Upper lobe of left lung (tissue), 6 donors: ENCODE measurements at regions not wholly inside any gene's neighbourhood (a gene's known extent, or its start where the extent isn't known, plus 50 kb on each side); places are given as distances from the start of the nearest gene placed in this dataset.

Experiments
- ATAC-seq, 2 donors: fragments of 200-7000 bp; cut with Tn5 transposase; one replicate each; pipeline ENCODE4 v1.9.1; 2022; ENCODE audit warnings: mild to moderate bottlenecking in 2 of 2, moderate library complexity in 2 of 2; ENCODE audit not compliant: low FRiP score in 2 of 2
- DNase-seq, 2 donors: peaks; one replicate each; pipeline ENCODE4 v3.0.0-alpha.2; 2019 to 2020
- H3K27ac ChIP-seq, 4 donors: fragments of 200-600 bp; sonication (generic); one replicate each; pipeline ENCODE4 v1.5.1; 2016 to 2019
- H3K27me3 ChIP-seq, 4 donors: fragments of 200-600 bp; sonication (generic); one replicate each; pipeline ENCODE4 v1.5.1; 2017 to 2019
- H3K36me3 ChIP-seq, 4 donors: fragments of 200-600 bp; sonication (generic); one replicate each; pipeline ENCODE4 v1.5.1; 2016 to 2019
- H3K4me1 ChIP-seq, 4 donors: fragments of 200-600 bp; sonication (generic); one replicate each; pipeline ENCODE4 v1.5.1; 2018 to 2019
- H3K4me3 ChIP-seq, 4 donors: fragments of 200-600 bp; sonication (generic); one replicate each; pipeline ENCODE4 v1.5.1; 2017 to 2019; ENCODE audit warnings: mild to moderate bottlenecking in 2 of 4, moderate library complexity in 1 of 4
- H3K9me3 ChIP-seq, 4 donors: fragments of 200-600 bp; sonication (generic); one replicate each; pipeline ENCODE4 v1.5.1; 2018 to 2019
- EP300 ChIP-seq, 4 donors: sonication (generic); formaldehyde crosslinking; IDR thresholded peaks; one replicate each; pipeline ENCODE4 v1.5.1; 2017; ENCODE audit warnings: antibody characterized with exemption in 4 of 4, control low read depth in 2 of 4
- POLR2A ChIP-seq, 4 donors: fragments of 450-650 bp; IDR thresholded peaks; one replicate each; pipeline ENCODE4 v1.5.1; 2016 to 2017; ENCODE audit warnings: antibody characterized with exemption in 4 of 4, mild to moderate bottlenecking in 2 of 4
- POLR2AphosphoS5 ChIP-seq, 2 donors: sonication (generic); formaldehyde crosslinking; IDR thresholded peaks; one replicate each; pipeline ENCODE4 v1.5.1; 2017; ENCODE audit warnings: antibody characterized with exemption in 2 of 2
- WGBS, 2 donors: methylation state at CpG; one replicate each; pipeline ENCODE4 v1.1.5; 2017 to 2018; 5-methylcytosine and 5-hydroxymethylcytosine counted together
- TF ChIP-seq, protein P1 (sequence below), 6 experiments: fragments of 450-650 bp in 4 of 6; fragments of 200-600 bp in 2 of 6; sonication (generic) in 2 of 6; IDR thresholded peaks; one replicate each; pipeline ENCODE4 v1.5.1; 2016 to 2019; ENCODE audit warnings: antibody characterized with exemption in 6 of 6
- donor health status: DM: no; HTN: no; CAD: no; lungs with moderate emphysema.
- donor health status: DM: no; HTN: yes; CAD: no; lungs with severe emphysema.

DNA sequence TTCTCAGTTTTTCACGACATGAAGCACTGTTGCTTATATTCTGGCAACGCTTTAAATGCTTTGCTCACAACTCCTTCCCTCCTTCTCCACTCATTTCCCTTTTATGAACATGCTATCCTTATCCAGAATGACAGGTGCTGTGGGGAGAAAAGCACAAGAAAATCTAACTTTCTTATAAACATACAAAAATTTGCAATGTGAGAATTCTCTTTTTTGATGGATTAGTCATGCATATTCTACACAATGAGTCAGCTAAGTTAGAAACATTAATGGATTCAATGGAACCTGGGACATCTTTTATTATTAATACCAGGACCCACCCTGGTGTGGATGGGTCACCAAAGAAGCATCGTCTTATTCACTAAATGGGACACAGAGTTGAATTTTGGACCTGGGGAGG, 234.6 kb upstream of the CDH5 start:
- Histone ChIP-seq H3K27ac (peak overlapping the region; percentile 20 to 80 (median 71)), H3K36me3 (no peaks in the 10 kb centered on the region), H3K4me1 (peaks cover 0 to 13% (median 5%) of the 10 kb centered on the region in 4 donors), H3K9me3 (no peaks in the 10 kb centered on the region), H3K27me3 (no peaks in the 10 kb centered on the region), H3K4me3 (peak overlapping the region in 2 of 4 donors; percentile 27 to 36)
- WGBS, 2 donors, result 65 to 66% methylated on average over 3 of the region's 3 CpGs
- ATAC-seq (no peak), DNase-seq (no peak)
- TF ChIP-seq POLR2AphosphoS5 (IDR thresholded peaks at IDR 0.05) (no peak), EP300 (IDR thresholded peaks at IDR 0.05) (no peak), POLR2A (IDR thresholded peaks at IDR 0.05) (no peak)
- TF ChIP-seq, protein P1, sequence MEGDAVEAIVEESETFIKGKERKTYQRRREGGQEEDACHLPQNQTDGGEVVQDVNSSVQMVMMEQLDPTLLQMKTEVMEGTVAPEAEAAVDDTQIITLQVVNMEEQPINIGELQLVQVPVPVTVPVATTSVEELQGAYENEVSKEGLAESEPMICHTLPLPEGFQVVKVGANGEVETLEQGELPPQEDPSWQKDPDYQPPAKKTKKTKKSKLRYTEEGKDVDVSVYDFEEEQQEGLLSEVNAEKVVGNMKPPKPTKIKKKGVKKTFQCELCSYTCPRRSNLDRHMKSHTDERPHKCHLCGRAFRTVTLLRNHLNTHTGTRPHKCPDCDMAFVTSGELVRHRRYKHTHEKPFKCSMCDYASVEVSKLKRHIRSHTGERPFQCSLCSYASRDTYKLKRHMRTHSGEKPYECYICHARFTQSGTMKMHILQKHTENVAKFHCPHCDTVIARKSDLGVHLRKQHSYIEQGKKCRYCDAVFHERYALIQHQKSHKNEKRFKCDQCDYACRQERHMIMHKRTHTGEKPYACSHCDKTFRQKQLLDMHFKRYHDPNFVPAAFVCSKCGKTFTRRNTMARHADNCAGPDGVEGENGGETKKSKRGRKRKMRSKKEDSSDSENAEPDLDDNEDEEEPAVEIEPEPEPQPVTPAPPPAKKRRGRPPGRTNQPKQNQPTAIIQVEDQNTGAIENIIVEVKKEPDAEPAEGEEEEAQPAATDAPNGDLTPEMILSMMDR (IDR thresholded peaks at IDR 0.05), result no peak

- 75 to 83% methylated on average over 5 of the region's 5 CpGs for WGBS, 2 donors
- Histone ChIP-seq H3K36me3 (no peaks in the 10 kb centered on the region), H3K27ac (peak overlapping the region in 3 of 4 donors; percentile 31 to 80 (median 73)), H3K4me3 (no peak overlapping the region), H3K4me1 (peaks cover 0 to 13% (median 5%) of the 10 kb centered on the region in 4 donors), H3K9me3 (no peaks in the 10 kb centered on the region), H3K27me3 (no peaks in the 10 kb centered on the region)
- DNase-seq (no peak), ATAC-seq (no peak)
- TF ChIP-seq POLR2A (IDR thresholded peaks at IDR 0.05) (no peak), EP300 (IDR thresholded peaks at IDR 0.05) (no peak), POLR2AphosphoS5 (IDR thresholded peaks at IDR 0.05) (no peak)
- TF ChIP-seq, protein P1 (IDR thresholded peaks at IDR 0.05), result no peak
These were observed 235.2 kb upstream of the CDH5 start for GRCh38 chr16:66131156-66131807.

GRCh38 chr16:66130296-66130905, 236.1 kb upstream of the CDH5 start:
- Histone ChIP-seq H3K4me1 (peaks cover 0 to 13% (median 5%) of the 10 kb centered on the region in 4 donors), H3K27ac (peak overlapping the region in 3 of 4 donors; percentile 5 to 73 (median 31)), H3K27me3 (no peaks in the 10 kb centered on the region), H3K36me3 (no peaks in the 10 kb centered on the region), H3K9me3 (no peaks in the 10 kb centered on the region), H3K4me3 (no peak overlapping the region)
- TF ChIP-seq, protein P1 (IDR thresholded peaks at IDR 0.05), result no peak
- TF ChIP-seq POLR2A (IDR thresholded peaks at IDR 0.05), result no peak
- TF ChIP-seq EP300 (IDR thresholded peaks at IDR 0.05), result no peak
- TF ChIP-seq POLR2AphosphoS5 (IDR thresholded peaks at IDR 0.05), result no peak
- WGBS, 2 donors, result 64 to 65% methylated on average over 5 of the region's 5 CpGs
- ATAC-seq, result peak in 1 of 2 donors; percentile 8
- DNase-seq, result no peak

GRCh38 chr16:66129196-66129595, 237.3 kb upstream of the CDH5 start:
- ATAC-seq, result no peak
- Histone ChIP-seq H3K36me3 (no peaks in the 10 kb centered on the region), H3K4me1 (peaks cover 0 to 13% (median 5%) of the 10 kb centered on the region in 4 donors), H3K27ac (peak overlapping the region in 3 of 4 donors; percentile 31 to 73 (median 48)), H3K4me3 (no peak overlapping the region), H3K9me3 (no peaks in the 10 kb centered on the region), H3K27me3 (no peaks in the 10 kb centered on the region)
- WGBS, 2 donors, result 81 to 83% methylated on average over 4 of the region's 4 CpGs
- TF ChIP-seq POLR2A (IDR thresholded peaks at IDR 0.05) (no peak), EP300 (IDR thresholded peaks at IDR 0.05) (no peak), POLR2AphosphoS5 (IDR thresholded peaks at IDR 0.05) (no peak)
- TF ChIP-seq, protein P1 (IDR thresholded peaks at IDR 0.05), result no peak
- DNase-seq, result no peak
